IMR-90 (cell line): ENCODE measurements at regions not wholly inside any gene's neighbourhood (a gene's known extent, or its start where the extent isn't known, plus 50 kb on each side); places are given as distances from the start of the nearest gene placed in this dataset.

Source experiments
- ATAC-seq: fragments of 200-7000 bp; cut with Tn5 transposase; 2 replicates; pipeline ENCODE4 v1.9.1; 2020; ENCODE audit warnings: low read depth, mild to moderate bottlenecking, moderate library complexity
- BruUV-seq: library from RNA; stranded (reverse); fragments of 400-500 nt; replicated peaks from 2 replicates; lab custom pipeline; 2021; lab: Mats Ljungman, UMichigan
- CTCF ChIA-PET: fragments of 300-600 bp; formaldehyde crosslinking; extraction: SDS; loops from one replicate; lab custom pipeline; 2021; ENCODE audit warnings: antibody characterized with exemption; lab: Yijun Ruan, JAX
- POLR2A ChIA-PET: fragments of 300-600 bp; sonication (Branson Sonifier 250); formaldehyde crosslinking; loops from one replicate; lab custom pipeline; 2022; ENCODE audit warnings: antibody characterized with exemption; ENCODE audit not compliant: unreplicated experiment; lab: Charles Lee
- DNase-seq: peaks from one replicate; pipeline ENCODE4 v3.0.0; 2013
- H2AFZ ChIP-seq: replicated peaks from 2 replicates; pipeline ENCODE3; 2013; ENCODE audit warnings: low read length, mild to moderate bottlenecking; ENCODE audit not compliant: poor library complexity
- H2AK5ac ChIP-seq: 2 replicates; pipeline ENCODE4 v1.6.1; 2013; ENCODE audit warnings: low read depth, low read length, inconsistent platforms
- H2AK9ac ChIP-seq: replicated peaks from 2 replicates; pipeline ENCODE3; 2013; ENCODE audit warnings: mild to moderate bottlenecking, low read depth, low read length, moderate library complexity; ENCODE audit not compliant: poor library complexity
- H2BK120ac ChIP-seq: 2 replicates; pipeline ENCODE4 v1.6.1; 2013; ENCODE audit warnings: low read depth, low read length, inconsistent platforms
- H2BK15ac ChIP-seq: 3 replicates; pipeline ENCODE4 v1.6.1; 2013; ENCODE audit warnings: low read depth, low read length, inconsistent platforms
- H2BK20ac ChIP-seq: 2 replicates; pipeline ENCODE4 v1.6.1; 2013; ENCODE audit warnings: low read depth, mild to moderate bottlenecking, inconsistent platforms, low read length, moderate library complexity
- H2BK5ac ChIP-seq: 2 replicates; pipeline ENCODE4 v1.6.1; 2013; ENCODE audit warnings: mild to moderate bottlenecking, low read depth, low read length, inconsistent platforms; ENCODE audit not compliant: poor library complexity, severe bottlenecking
- H3K14ac ChIP-seq: replicated peaks from 2 replicates; pipeline ENCODE4 v1.6.1; 2013; ENCODE audit warnings: low read depth, low read length, inconsistent platforms
- H3K18ac ChIP-seq: 2 replicates; pipeline ENCODE4 v1.6.1; 2013; ENCODE audit warnings: low read depth, low read length, control low read depth
- H3K23ac ChIP-seq: 2 replicates; pipeline ENCODE4 v1.6.1; 2013; ENCODE audit warnings: low read depth, low read length, inconsistent platforms
- H3K27ac ChIP-seq: 2 replicates; pipeline ENCODE4 v1.5.1; 2013; ENCODE audit warnings: mild to moderate bottlenecking, control low read depth, low read length; ENCODE audit not compliant: insufficient read depth
- H3K27me3 ChIP-seq: 2 replicates; pipeline ENCODE4 v1.6.1; 2013; ENCODE audit warnings: low read length; ENCODE audit not compliant: control insufficient read depth, insufficient read depth
- H3K36me3 ChIP-seq: 2 replicates; pipeline ENCODE4 v1.6.1; 2013; ENCODE audit warnings: low read length, mixed read lengths; ENCODE audit not compliant: control insufficient read depth, insufficient read depth
- H3K4ac ChIP-seq: 2 replicates; pipeline ENCODE4 v1.6.1; 2013; ENCODE audit warnings: low read depth, low read length, inconsistent platforms
- H3K4me1 ChIP-seq: 2 replicates; pipeline ENCODE4 v1.6.1; 2013; ENCODE audit warnings: low read length, mixed read lengths; ENCODE audit not compliant: control insufficient read depth, insufficient read depth
- H3K4me2 ChIP-seq: 2 replicates; pipeline ENCODE4 v1.6.1; 2013; ENCODE audit warnings: low read depth, mild to moderate bottlenecking, control low read depth, low read length, moderate library complexity
- H3K4me3 ChIP-seq: 2 replicates; pipeline ENCODE4 v1.5.1; 2013; ENCODE audit warnings: low read depth, mild to moderate bottlenecking, control low read depth, low read length, moderate library complexity; ENCODE audit not compliant: insufficient read depth
- H3K56ac ChIP-seq: 2 replicates; pipeline ENCODE4 v1.6.1; 2013; ENCODE audit warnings: low read length, inconsistent platforms; ENCODE audit not compliant: insufficient read depth; ENCODE audit errors: extremely low read depth
- H3K79me1 ChIP-seq, 2 experiments: 2 replicates each; pipeline ENCODE4 v1.6.1; 2013; ENCODE audit warnings: low read length in 2 of 2, inconsistent platforms in 1 of 2, low read depth in 1 of 2
- H3K9ac ChIP-seq: 2 replicates; pipeline ENCODE4 v1.6.1; 2013; ENCODE audit warnings: low read depth, low read length, control low read depth
- H3K9me1 ChIP-seq: 2 replicates; pipeline ENCODE4 v1.6.1; 2013; ENCODE audit warnings: low read length, inconsistent platforms; ENCODE audit not compliant: insufficient read depth
- H3K9me3 ChIP-seq: 2 replicates; pipeline ENCODE4 v1.6.1; 2013; ENCODE audit warnings: low read length; ENCODE audit not compliant: control insufficient read depth, insufficient read depth
- H4K20me1 ChIP-seq: 2 replicates; pipeline ENCODE4 v1.6.1; 2013; ENCODE audit warnings: low read length, inconsistent platforms; ENCODE audit not compliant: insufficient read depth
- H4K5ac ChIP-seq: 2 replicates; pipeline ENCODE4 v1.6.1; 2013; ENCODE audit warnings: mild to moderate bottlenecking, low read depth, low read length, control low read depth
- H4K8ac ChIP-seq, 2 experiments: 2 replicates each; pipeline ENCODE4 v1.6.1; 2013; ENCODE audit warnings: low read depth in 2 of 2, low read length in 2 of 2, control low read depth in 1 of 2, inconsistent platforms in 1 of 2
- H4K91ac ChIP-seq: 2 replicates; pipeline ENCODE4 v1.6.1; 2013; ENCODE audit warnings: low read depth, low read length, inconsistent platforms; ENCODE audit not compliant: insufficient read depth
- BHLHE40 ChIP-seq: fragments of 150-350 bp; IDR thresholded peaks from 2 replicates; pipeline ENCODE4 v1.6.1; 2016; ENCODE audit warnings: mild to moderate bottlenecking, low read depth, low read length
- CEBPB ChIP-seq: IDR thresholded peaks from 2 replicates; pipeline ENCODE4 v1.6.1; 2012; ENCODE audit warnings: low read depth, low read length, improper control_type of control experiment
- CHD1 ChIP-seq: IDR thresholded peaks from 2 replicates; pipeline ENCODE4 v1.6.1; 2012; ENCODE audit warnings: low read depth, low read length, improper control_type of control experiment
- CTCF ChIP-seq: conservative IDR thresholded peaks from 2 replicates; pipeline ENCODE4 v1.5.1; 2012; ENCODE audit warnings: mild to moderate bottlenecking, low read depth, low read length, improper control_type of control experiment
- MAFK ChIP-seq: IDR thresholded peaks from 2 replicates; pipeline ENCODE4 v1.6.1; 2012; ENCODE audit warnings: low read depth, low read length, improper control_type of control experiment
- MAZ ChIP-seq: IDR thresholded peaks from 2 replicates; pipeline ENCODE4 v1.6.1; 2012; ENCODE audit warnings: low read depth, mild to moderate bottlenecking, low read length, improper control_type of control experiment, moderate library complexity, borderline replicate concordance
- MXI1 ChIP-seq: IDR thresholded peaks from 2 replicates; pipeline ENCODE4 v1.6.1; 2012; ENCODE audit warnings: low read depth, mild to moderate bottlenecking, low read length, moderate library complexity, borderline replicate concordance
- NFE2L2 ChIP-seq: fragments of 150-350 bp; IDR thresholded peaks from 2 replicates; pipeline ENCODE4 v1.6.1; 2016; ENCODE audit warnings: low read depth, mild to moderate bottlenecking, low read length
- POLR2A ChIP-seq: IDR thresholded peaks from 2 replicates; pipeline ENCODE4 v1.6.1; 2012; ENCODE audit warnings: mild to moderate bottlenecking, low read depth, low read length
- RAD21 ChIP-seq: IDR thresholded peaks from 2 replicates; pipeline ENCODE4 v1.6.1; 2012; ENCODE audit warnings: low read length, improper control_type of control experiment
- RCOR1 ChIP-seq: IDR thresholded peaks from 2 replicates; pipeline ENCODE4 v1.6.1; 2012; ENCODE audit warnings: mild to moderate bottlenecking, low read length, improper control_type of control experiment; ENCODE audit not compliant: insufficient replicate concordance
- WGBS, 2 experiments: methylation state at CpG; one replicate each; pipeline versions ENCODE4 v1.1.5 to v1.1.7; 2013; ENCODE audit warnings: missing lambda C conversion rate in 2 of 2; ENCODE audit not compliant: insufficient read length in 1 of 2; ENCODE audit errors: extremely low coverage in 2 of 2; 5-methylcytosine and 5-hydroxymethylcytosine counted together
- dilution Hi-C: fragments of 300-500 bp; cut with HindIII; formaldehyde crosslinking; loops from one replicate; pipeline ENCODE4 v1.14.3; 2018; ENCODE audit warnings: low sequenced_read_pairs; ENCODE audit not compliant: unreplicated experiment
- in situ Hi-C: fragments of 300-500 bp; cut with MboI; formaldehyde crosslinking; loops from 3 replicates; pipeline ENCODE4 v1.14.3; 2019; ENCODE audit warnings: low sequenced_read_pairs, inconsistent platforms, mixed read lengths
- intact Hi-C: fragments of 100-400 bp; cut with micrococcal nuclease; formaldehyde crosslinking; loops from 2 replicates; pipeline ENCODE4 v1.10.0; 2022
- TF ChIP-seq, protein P1 (sequence below): fragments of 150-350 bp; IDR thresholded peaks from 2 replicates; pipeline ENCODE4 v1.6.1; 2017; ENCODE audit warnings: mild to moderate bottlenecking, antibody characterized with exemption, low read length, low read depth

GRCh38 chr16:55948230-55948629 is 73.1 kb upstream of the CES5A start:
- Histone ChIP-seq H2BK120ac (no peak overlapping the region), H3K56ac (no peak overlapping the region), H3K4me3 (no peak overlapping the region), H3K9ac (no peak overlapping the region), H3K18ac (no peak overlapping the region), H3K23ac (no peak overlapping the region), H3K9me1 (no peaks in the 10 kb centered on the region), H2AK5ac (no peak overlapping the region), H3K9me3 (no peaks in the 10 kb centered on the region), H2BK5ac (no peak overlapping the region), H3K36me3 (no peaks in the 10 kb centered on the region), H3K79me1 (no peaks in the 10 kb centered on the region), H4K8ac (no peak overlapping the region), H4K91ac (no peak overlapping the region), H3K4ac (no peak overlapping the region), H3K27me3 (no peaks in the 10 kb centered on the region), H2BK15ac (no peak overlapping the region), H2BK20ac (no peak overlapping the region), H3K4me1 (no peaks in the 10 kb centered on the region), H2AFZ (no peak overlapping the region), H2AK9ac (no peak overlapping the region), H3K27ac (no peak overlapping the region), H3K4me2 (no peak overlapping the region), H4K20me1 (no peaks in the 10 kb centered on the region), H3K14ac (no peak overlapping the region), H4K5ac (no peak overlapping the region)
- ChIA-PET CTCF (interaction anchor here (1.2 kb wide), 1 partner anchor 370 kb away, joined by 3 read pairs; no protein-coding TSS in a partner anchor), POLR2A (no interaction called here)
- DNase-seq, result no peak
- intact Hi-C loops (no loop called here), dilution Hi-C loops (no loop called here), in situ Hi-C loops (loop anchor here (5.0 to 25.0 kb wide), 2 partner anchors 374 to 764 kb away; no protein-coding TSS in a partner anchor)
- BruUV-seq, result no TSS peak
- TF ChIP-seq BHLHE40 (no peak), POLR2A (no peak), NFE2L2 (no peak), MAFK (no peak), CEBPB (no peak), CHD1 (no peak), MAZ (no peak), RAD21 (no peak), CTCF (no peak), RCOR1 (no peak), MXI1 (no peak)
- TF ChIP-seq, protein P1, sequence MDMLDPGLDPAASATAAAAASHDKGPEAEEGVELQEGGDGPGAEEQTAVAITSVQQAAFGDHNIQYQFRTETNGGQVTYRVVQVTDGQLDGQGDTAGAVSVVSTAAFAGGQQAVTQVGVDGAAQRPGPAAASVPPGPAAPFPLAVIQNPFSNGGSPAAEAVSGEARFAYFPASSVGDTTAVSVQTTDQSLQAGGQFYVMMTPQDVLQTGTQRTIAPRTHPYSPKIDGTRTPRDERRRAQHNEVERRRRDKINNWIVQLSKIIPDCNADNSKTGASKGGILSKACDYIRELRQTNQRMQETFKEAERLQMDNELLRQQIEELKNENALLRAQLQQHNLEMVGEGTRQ, result no peak
- no peak for ATAC-seq
- WGBS, 2 experiments, result no CpG with 5 or more reads among the region's 6 CpGs
